ENCODE measurements at regions not wholly inside any gene's neighbourhood (a gene's known extent, or its start where the extent isn't known, plus 50 kb on each side); places are given as distances from the start of the nearest gene placed in this dataset.

- Histone ChIP-seq H3K4me1 (no peaks in the 10 kb centered on the region), H3K27ac (no peak overlapping the region), H3K27me3 (peaks cover 13% of the 10 kb centered on the region), H3K36me3 (no peaks in the 10 kb centered on the region), H3K4me3 (no peak overlapping the region), H3K9me3 (no peaks in the 10 kb centered on the region)
- ATAC-seq, result no peak
- WGBS, 2 donors (ENCODE audit: low coverage in 1 of 2), result 83 to 92% methylated on average over 11 to 13 of the region's 14 CpGs
- TF ChIP-seq EP300 (IDR thresholded peaks at IDR 0.05) (no peak), POLR2AphosphoS5 (IDR thresholded peaks at IDR 0.05) (no peak), POLR2A (IDR thresholded peaks at IDR 0.05) (no peak), CTCF (IDR thresholded peaks at IDR 0.05) (no peak)
These were observed 320.2 kb downstream of the MED10 start for GRCh38 chr5:6058055-6058715.

DNA sequence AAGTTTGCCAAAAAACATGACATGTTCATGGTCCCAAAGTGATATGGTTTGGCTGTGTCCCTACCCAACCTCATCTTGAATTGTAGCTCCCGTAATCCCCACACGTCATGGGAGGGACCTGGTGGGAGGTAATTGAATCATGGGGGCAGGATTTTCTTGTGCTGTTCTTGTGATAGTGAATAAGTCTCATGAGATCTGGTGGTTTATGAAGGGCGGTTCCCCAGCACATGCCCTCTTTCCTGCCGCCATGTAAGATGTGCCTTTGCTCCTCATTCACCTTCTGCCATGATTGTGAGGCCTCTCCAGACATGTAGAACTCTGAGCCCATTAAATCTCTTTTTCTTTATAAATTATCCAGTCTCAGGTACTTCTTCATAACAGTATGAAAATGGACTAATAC, 322.1 kb downstream of the MED10 start:
- Histone ChIP-seq H3K27ac (no peak overlapping the region), H3K27me3 (peaks cover 13% of the 10 kb centered on the region), H3K36me3 (no peaks in the 10 kb centered on the region), H3K4me1 (no peaks in the 10 kb centered on the region), H3K9me3 (no peaks in the 10 kb centered on the region), H3K4me3 (no peak overlapping the region)
- no peak for ATAC-seq
- TF ChIP-seq EP300 (IDR thresholded peaks at IDR 0.05), result no peak
- TF ChIP-seq POLR2AphosphoS5 (IDR thresholded peaks at IDR 0.05), result no peak
- TF ChIP-seq POLR2A (IDR thresholded peaks at IDR 0.05), result no peak
- TF ChIP-seq CTCF (IDR thresholded peaks at IDR 0.05), result no peak
- WGBS, 2 donors (ENCODE audit: low coverage in 1 of 2), result 62 to 80% methylated on average over 1 to 4 of the region's 4 CpGs

DNA sequence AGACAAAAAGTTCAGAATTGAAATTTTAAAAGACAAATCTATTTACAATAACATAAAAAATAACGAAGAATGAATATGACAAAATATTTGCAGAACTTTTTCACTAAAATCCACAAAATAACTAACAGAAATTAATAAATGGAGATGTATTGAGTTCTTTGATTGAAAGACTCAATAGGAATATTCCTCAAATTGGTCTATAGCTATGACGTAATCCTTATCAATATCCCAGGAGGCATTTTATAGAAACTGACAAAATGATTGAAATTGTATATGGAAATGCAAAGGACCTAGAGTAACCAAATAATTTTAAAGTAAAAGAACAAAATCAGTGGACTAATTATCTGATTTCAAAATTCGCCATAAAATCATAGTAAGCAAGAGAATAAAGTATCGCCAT, 328.7 kb downstream of the MED10 start:
- no peaks in the 10 kb centered on the region for H3K9me3 ChIP-seq
- no peaks in the 10 kb centered on the region for H3K27me3 ChIP-seq
- TF ChIP-seq CTCF (IDR thresholded peaks at IDR 0.05), result no peak
- no peak for TF ChIP-seq EP300 (IDR thresholded peaks at IDR 0.05)
- no peak for TF ChIP-seq POLR2AphosphoS5 (IDR thresholded peaks at IDR 0.05)
- TF ChIP-seq POLR2A (IDR thresholded peaks at IDR 0.05), result no peak
- no peaks in the 10 kb centered on the region for H3K4me1 ChIP-seq
- H3K36me3 ChIP-seq, result no peaks in the 10 kb centered on the region
- H3K27ac ChIP-seq, result no peak overlapping the region
- no peak for ATAC-seq
- H3K4me3 ChIP-seq, result no peak overlapping the region
- 79 to 84% methylated on average over 4 of the region's 4 CpGs for WGBS, 2 donors (ENCODE audit: low coverage in 1 of 2)

DNA sequence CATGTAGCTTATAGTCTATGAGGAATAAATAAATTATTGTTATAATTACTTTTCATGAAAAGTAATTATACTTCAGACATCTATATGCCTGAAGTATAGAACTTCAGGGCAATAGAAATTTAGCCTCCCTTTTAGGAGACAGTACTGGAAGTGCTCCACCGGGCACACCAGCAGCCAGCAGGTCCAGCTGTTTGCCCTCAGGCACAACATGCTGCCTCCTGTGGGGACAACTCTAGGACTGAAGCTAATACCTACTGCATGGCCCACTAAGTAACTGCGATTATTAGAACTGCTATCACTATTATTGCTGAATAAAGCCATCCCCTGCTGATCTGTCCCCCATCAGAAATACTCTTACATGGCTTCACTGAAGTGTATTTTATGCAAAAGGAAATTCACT, 329.6 kb downstream of the MED10 start:
- Histone ChIP-seq H3K36me3 (no peaks in the 10 kb centered on the region), H3K27me3 (no peaks in the 10 kb centered on the region), H3K27ac (no peak overlapping the region), H3K4me1 (no peaks in the 10 kb centered on the region), H3K4me3 (no peak overlapping the region), H3K9me3 (no peaks in the 10 kb centered on the region)
- ATAC-seq, result no peak
- WGBS, 2 donors (ENCODE audit: low coverage in 1 of 2), result 69 to 75% methylated on average over 1 of the region's 2 CpGs
- TF ChIP-seq EP300 (IDR thresholded peaks at IDR 0.05) (no peak), POLR2A (IDR thresholded peaks at IDR 0.05) (no peak), CTCF (IDR thresholded peaks at IDR 0.05) (no peak), POLR2AphosphoS5 (IDR thresholded peaks at IDR 0.05) (no peak)

DNA sequence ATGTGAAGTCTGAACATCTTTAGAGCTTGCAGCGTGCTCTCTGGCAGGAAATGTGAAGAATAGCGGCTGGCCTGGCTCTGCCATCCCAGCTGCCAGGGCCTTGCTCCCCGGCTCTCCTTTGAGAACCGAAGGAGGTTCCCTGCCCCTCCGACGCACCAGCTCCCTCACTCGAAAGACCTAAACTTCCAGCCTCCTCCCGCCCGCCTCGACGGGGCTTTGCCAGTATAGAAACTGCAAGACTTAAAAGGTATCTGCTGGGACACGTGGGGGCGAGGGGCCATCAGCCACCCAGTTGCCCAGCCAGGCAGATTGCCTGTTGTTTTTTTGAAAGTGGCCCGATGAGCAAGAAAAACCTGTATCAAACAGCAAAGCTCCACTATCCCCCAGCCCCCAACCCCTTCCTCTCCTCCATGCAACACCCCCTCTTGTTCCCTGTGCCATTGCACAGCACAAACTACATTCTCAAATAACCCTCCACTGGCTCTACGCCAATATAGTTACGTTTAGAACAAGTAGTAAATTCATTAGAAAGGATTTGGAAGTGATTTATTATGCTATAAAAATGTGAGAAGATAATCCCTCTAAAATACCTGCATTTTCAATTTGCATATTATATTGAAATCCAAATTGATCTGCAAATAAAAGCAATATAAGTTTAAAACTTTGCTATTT, 331.9 kb downstream of the MED10 start:
- H3K27me3 ChIP-seq, result no peaks in the 10 kb centered on the region
- TF ChIP-seq CTCF (IDR thresholded peaks at IDR 0.05) (no peak), EP300 (IDR thresholded peaks at IDR 0.05) (no peak), POLR2AphosphoS5 (IDR thresholded peaks at IDR 0.05) (no peak), POLR2A (IDR thresholded peaks at IDR 0.05) (no peak)
- no peaks in the 10 kb centered on the region for H3K36me3 ChIP-seq
- no peak overlapping the region for H3K4me3 ChIP-seq
- ATAC-seq, result no peak
- H3K9me3 ChIP-seq, result no peaks in the 10 kb centered on the region
- 43 to 81% methylated on average over 6 to 9 of the region's 16 CpGs for WGBS, 2 donors (ENCODE audit: low coverage in 1 of 2)
- no peak overlapping the region for H3K27ac ChIP-seq
- H3K4me1 ChIP-seq, result no peaks in the 10 kb centered on the region

Data from gastroesophageal sphincter (tissue), 4 donors.